Activated CD4-positive, alpha-beta T cell treated with anti-CD3 and anti-CD28 coated beads for 24 hours (primary cell): ENCODE measurements at regions not wholly inside any gene's neighbourhood (a gene's known extent, or its start where the extent isn't known, plus 50 kb on each side); places are given as distances from the start of the nearest gene placed in this dataset.

Source experiments
- DNase-seq, 2 donors: peaks; one replicate each; pipeline ENCODE4 v3.0.0-alpha.2; 2020; ENCODE audit warnings: low read depth in 2 of 2

- no peak for DNase-seq
Measured at GRCh38 chr10:28926932-28927331, 249.6 kb downstream of the BAMBI start.

DNA sequence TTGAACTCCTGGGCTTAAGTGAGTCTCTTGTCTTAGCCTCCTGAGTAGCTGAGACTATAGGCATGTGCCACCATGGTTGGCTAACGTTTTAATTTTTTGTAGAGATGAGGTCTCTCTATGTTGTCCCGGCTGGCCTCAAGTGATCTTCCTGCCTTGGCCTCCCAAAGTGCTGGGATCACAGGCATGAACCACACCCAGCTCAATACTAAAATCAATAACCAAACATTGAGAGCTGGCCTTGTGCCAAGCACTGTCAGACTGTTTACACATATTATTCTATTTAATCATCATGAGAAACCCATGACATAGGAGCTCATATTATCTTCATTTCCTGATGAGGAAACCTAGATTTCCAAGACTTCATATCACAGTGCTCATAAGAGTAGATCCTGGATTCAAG is 251.2 kb downstream of the BAMBI start:
- DNase-seq, result no peak

DNA sequence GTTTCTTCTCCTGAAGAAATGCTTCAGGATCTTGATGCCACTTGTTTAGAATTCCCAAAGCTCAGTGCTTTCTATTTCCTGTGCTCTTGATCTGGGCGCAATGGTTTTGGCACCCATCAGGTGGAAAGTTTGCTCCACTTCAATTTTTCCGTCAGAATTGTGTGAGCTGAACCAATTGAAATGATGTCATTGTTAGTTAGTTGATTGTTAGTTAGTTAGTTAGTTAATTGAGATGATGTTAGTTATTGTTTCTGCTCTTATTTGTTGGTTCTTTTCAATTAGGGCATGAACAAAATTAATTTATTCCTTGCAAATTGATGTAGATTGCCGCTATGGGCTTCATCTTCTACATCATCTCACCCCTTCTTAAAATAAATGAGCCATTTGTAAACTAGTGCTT is 252.6 kb downstream of the BAMBI start:
- no peak for DNase-seq

DNA sequence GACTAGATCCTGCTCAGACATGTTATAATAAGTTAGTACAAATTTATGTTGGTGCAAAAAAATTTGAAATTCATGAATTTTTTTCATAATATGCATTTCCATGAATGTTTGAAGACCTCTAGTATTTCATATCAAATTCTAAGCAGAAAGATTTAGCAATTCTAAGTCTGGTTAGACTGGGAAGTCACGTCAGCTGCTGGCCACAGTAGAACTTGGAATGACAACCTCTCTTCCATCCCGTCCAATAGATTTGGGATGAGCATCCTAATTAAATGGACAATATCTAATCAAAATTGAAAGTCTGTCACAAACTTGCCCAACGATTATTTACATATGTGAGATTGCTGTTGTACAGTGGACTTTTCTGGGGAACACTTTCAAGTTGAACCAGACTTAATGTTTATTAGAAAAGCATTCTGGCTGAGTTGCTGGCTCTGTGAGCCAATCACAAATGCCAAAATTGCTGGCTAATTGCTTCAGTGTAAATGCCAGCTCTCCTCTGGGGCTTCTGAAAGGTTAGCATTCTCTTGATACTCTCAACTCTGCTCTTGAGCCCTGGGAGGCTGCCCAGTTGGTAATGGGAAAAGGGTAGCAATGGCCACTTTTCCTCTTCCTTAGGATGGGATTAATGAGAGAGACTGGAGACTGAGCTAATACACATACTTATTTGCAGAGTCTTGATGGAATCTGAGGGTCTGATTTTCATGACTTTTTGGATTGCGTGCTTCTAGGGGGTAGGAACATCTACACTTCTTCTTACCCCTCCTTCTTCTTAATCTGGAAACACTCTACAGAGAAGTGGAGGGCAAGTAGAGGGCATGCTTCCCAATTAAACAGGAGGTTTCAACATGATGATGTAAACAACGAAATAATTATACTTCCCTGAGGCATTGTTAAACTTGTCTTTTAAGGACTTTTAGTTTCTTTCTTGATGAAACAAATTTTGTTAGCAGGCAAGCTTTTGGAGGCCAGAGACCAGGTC is 253.5 kb downstream of the BAMBI start:
- no peak for DNase-seq

GRCh38 chr10:28935061-28935460 is 257.7 kb downstream of the BAMBI start:
- no peak for DNase-seq

GRCh38 chr10:28937959-28938358 is 260.6 kb downstream of the BAMBI start:
- DNase-seq, result no peak

GRCh38 chr10:28938745-28939144 is 261.4 kb downstream of the BAMBI start:
- DNase-seq, result no peak

GRCh38 chr10:28939281-28940157 is 262.2 kb downstream of the BAMBI start:
- no peak for DNase-seq

DNA sequence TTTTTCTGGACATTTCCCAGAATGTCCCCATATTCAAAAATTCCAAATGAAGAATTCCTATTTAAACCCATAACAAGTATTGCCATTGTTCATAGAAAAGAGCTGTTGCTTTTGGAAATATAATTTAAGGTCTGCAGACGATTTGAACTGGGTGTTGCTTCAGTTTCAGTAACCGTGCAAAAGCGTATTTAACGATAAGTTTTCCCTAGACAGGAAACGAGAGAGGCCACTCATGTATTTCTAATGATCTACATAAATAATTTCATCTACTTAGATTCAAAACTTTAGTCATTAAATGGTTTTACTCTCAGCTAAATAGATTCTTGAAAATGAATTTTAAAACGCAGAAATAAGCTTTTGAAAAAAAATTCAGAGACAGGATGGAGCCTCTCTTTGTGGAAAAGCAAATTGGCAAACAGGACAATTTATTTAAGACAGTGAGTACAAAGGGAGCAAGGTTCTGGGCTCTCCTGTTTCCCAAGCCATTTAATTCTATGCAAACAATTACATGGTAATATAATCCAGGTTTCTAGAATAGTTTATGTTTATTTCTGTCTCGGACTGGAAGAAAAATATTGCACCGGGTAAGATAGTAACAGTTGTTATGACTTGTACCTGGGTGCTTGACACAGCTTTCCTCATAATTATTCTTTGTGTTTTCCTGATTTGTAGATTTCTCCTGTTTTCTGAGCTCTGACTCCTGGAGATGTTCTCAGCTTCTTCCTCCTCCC is 263.0 kb downstream of the BAMBI start:
- DNase-seq, result no peak

GRCh38 chr10:28942012-28942411 is 264.7 kb downstream of the BAMBI start:
- no peak for DNase-seq

- no peak for DNase-seq
Measured at GRCh38 chr10:28945959-28946358, 268.6 kb downstream of the BAMBI start.

DNA sequence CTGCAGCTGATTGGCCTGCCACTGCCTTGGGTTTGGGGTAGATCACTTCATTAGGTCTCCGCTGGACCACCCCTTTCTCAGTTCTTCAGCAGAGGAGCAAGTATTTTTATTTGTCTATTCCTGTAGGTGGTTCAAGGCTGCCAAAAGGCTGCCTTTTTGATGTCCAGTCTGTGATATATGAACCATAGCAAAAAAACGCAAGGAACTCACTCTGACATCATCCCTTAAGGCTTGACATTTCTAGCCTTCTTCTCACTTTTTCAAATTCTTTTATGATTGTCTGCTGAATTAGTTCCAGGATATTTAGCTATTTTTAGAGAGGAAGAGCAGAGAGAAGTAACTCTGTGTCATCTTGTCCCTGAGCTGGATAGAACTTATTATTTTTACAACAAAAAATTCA is 269.2 kb downstream of the BAMBI start:
- DNase-seq, result no peak

DNA sequence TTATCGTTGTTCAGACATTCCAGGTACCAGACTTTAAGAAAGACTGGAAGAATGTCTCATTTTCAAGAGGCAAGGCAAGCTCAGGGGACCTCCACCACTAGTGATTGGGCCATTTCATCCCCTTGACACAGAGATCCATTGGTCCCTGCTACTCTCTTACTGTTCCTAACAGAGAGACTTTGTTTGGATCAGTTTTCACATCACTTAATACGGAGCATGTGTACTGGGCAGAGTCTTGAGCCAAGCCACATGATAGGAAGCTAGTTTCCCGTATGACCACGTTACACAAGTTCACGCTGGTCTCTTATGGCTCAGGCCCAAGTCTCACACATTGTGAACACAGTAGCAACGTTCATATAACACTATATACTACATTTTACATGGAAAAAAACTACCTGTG is 269.9 kb downstream of the BAMBI start:
- no peak for DNase-seq

GRCh38 chr10:28948046-28948445 is 270.7 kb downstream of the BAMBI start:
- no peak for DNase-seq

- DNase-seq, result no peak
Measured at GRCh38 chr10:28949005-28950004, 272.0 kb downstream of the BAMBI start.

DNA sequence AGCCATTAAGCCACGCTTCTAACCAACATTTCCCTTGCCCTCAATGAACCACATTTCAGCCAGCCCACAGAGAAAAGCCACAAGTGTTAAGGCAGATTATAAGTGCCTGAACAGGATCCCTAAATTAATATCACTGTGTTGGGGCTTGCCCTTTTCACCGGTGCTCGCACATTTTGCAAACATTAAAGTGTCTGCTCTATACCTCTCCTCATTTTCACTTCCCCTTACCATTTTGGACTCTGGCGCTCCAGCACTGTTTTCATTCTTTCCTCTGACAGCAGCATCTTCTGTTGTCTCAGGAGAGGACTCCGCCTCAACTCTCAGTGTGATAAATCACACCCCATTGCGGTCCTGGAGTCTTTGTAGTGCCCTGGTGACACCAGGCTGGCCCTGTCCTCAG is 274.2 kb downstream of the BAMBI start:
- DNase-seq, result no peak

- no peak for DNase-seq
Measured at GRCh38 chr10:28952523-28952922, 275.2 kb downstream of the BAMBI start.

DNA sequence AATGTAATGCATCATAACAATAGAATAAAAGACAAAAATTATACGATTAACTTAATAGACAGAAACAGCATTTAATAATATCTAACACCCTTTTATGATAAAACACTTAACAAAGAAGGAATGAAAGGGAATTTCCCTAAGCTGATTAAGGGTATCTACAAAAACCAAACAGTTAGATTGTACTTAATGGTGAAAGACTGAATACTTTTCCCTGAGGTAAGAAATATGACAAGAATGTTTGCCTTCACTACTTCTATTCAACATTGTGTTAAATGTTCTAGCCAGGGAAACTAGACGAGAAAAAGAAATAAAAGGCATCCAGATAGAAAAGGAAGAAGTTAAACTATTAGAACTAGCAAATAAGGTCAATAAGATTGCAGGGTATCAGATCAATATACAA is 276.9 kb downstream of the BAMBI start:
- DNase-seq, result no peak

- DNase-seq, result no peak
Measured at GRCh38 chr10:28958468-28958867, 281.1 kb downstream of the BAMBI start.

- DNase-seq, result no peak
Measured at GRCh38 chr10:28959850-28960501, 282.7 kb downstream of the BAMBI start.
